ENCODE measurements at regions not wholly inside any gene's neighbourhood (a gene's known extent, or its start where the extent isn't known, plus 50 kb on each side); places are given as distances from the start of the nearest gene placed in this dataset.

GRCh38 chr17:6232732-6233101 lies 162.5 kb downstream of the WSCD1 start (continued):
- TF ChIP-seq ESRRB (CRISPR knock-in tag; IDR thresholded peaks at IDR 0.05; ENCODE audit: borderline replicate concordance) (no peak), ZNF512 (tag; IDR thresholded peaks at IDR 0.05) (no peak)

GRCh38 chr17:6231886-6232731 lies 161.9 kb downstream of the WSCD1 start:
- ATAC-seq: no peak
- TF ChIP-seq GATAD2A (IDR thresholded peaks at IDR 0.05) (no peak), ZNF12 (CRISPR knock-in tag; IDR thresholded peaks at IDR 0.05) (no peak), NCOA6 (IDR thresholded peaks at IDR 0.05) (no peak), AFF1 (IDR thresholded peaks at IDR 0.05; ENCODE audit: low read depth in 1 of 2, partially characterized antibody in 2 of 2) (no peak), SRF (CRISPR knock-in tag; IDR thresholded peaks at IDR 0.05) (no peak), FOXJ2 (tag; IDR thresholded peaks at IDR 0.05) (no peak), ZNF589 (CRISPR knock-in tag; IDR thresholded peaks at IDR 0.05; ENCODE audit: low read depth) (no peak), NR2C1 (IDR thresholded peaks at IDR 0.05) (no peak), NR2C1 (tag; IDR thresholded peaks at IDR 0.05) (no peak), SMARCE1 (IDR thresholded peaks at IDR 0.05) (no peak), SMAD2 (IDR thresholded peaks at IDR 0.05; ENCODE audit: low read depth, low read length) (no peak), NEUROD1 (IDR thresholded peaks at IDR 0.05; ENCODE audit: borderline replicate concordance, low read depth, low read length, partially characterized antibody) (no peak), PHB2 (IDR thresholded peaks at IDR 0.05; ENCODE audit: low read depth) (no peak)
- TF ChIP-seq, protein P1, sequence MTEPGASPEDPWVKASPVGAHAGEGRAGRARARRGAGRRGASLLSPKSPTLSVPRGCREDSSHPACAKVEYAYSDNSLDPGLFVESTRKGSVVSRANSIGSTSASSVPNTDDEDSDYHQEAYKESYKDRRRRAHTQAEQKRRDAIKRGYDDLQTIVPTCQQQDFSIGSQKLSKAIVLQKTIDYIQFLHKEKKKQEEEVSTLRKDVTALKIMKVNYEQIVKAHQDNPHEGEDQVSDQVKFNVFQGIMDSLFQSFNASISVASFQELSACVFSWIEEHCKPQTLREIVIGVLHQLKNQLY (CRISPR knock-in tag; conservative IDR thresholded peaks at IDR 0.05): no peak

More at GRCh38 chr17:6231886-6232731, 161.9 kb downstream of the WSCD1 start:
- H3K4me2 ChIP-seq (ENCODE audit: insufficient read depth, low read length): no peak overlapping the region
- no peaks in the 10 kb centered on the region for H3K4me1 ChIP-seq (replicated peaks in 1 of 2; ENCODE audit: control insufficient read depth in 2 of 2, insufficient read depth in 2 of 2, low read length in 2 of 2)
- ChIA-PET POLR2A (no interaction called here), CTCF (ENCODE audit: low intra/inter-chr PET ratio) (no interaction called here)
- WGBS (ENCODE audit: insufficient coverage, low coverage, missing lambda C conversion rate): 0% methylated on average over 13 of the region's 21 CpGs
- H3K36me3 ChIP-seq (ENCODE audit: control insufficient read depth, insufficient read depth, low read length): no peaks in the 10 kb centered on the region
- no peak overlapping the region for H3K4me3 ChIP-seq
- FAIRE-seq (no peak), DNase-seq (ENCODE audit: extremely low read depth in 1 of 4, low spot score in 3 of 4) (no peak)
- no peaks in the 10 kb centered on the region for H4K20me1 ChIP-seq (replicated peaks; ENCODE audit: control insufficient read depth, insufficient read depth, low read length)
- H3K9me1 ChIP-seq (ENCODE audit: control insufficient read depth, insufficient read depth, low read length): no peaks in the 10 kb centered on the region
- no peaks in the 10 kb centered on the region for H3K9me3 ChIP-seq (replicated peaks; ENCODE audit: control insufficient read depth, insufficient read depth, low read depth, low read length)
- no peaks in the 10 kb centered on the region for H3K79me2 ChIP-seq (ENCODE audit: control insufficient read depth, insufficient read depth, low read length)
- in situ Hi-C loops (cut with MboI): no loop called here
- intact Hi-C loops (cut with micrococcal nuclease): no loop called here
- peaks cover 0 to 12% of the 10 kb centered on the region in 2 experiments; a peak in 2 of 5 replicates for H3K27me3 ChIP-seq (ENCODE audit: control insufficient read depth in 2 of 2, insufficient read depth in 2 of 2, low read length in 2 of 2)
- H2AFZ ChIP-seq (ENCODE audit: low read depth, low read length): no peak overlapping the region
- H3K27ac ChIP-seq (ENCODE audit: extremely low read depth, low read depth, low read length): no peak overlapping the region
- BruUV-seq (replicated peaks): no TSS peak
- H3K9ac ChIP-seq (ENCODE audit: insufficient read depth in 1 of 2, low read depth in 2 of 2, low read length in 2 of 2): no peak overlapping the region

All from K562 (cell line).